GM12875 (cell line): ENCODE measurements at regions not wholly inside any gene's neighbourhood (a gene's known extent, or its start where the extent isn't known, plus 50 kb on each side); places are given as distances from the start of the nearest gene placed in this dataset.
"Not testable (repeated sequence)": the region's sequence is repeated elsewhere in the genome, so short reads cannot be mapped to it uniquely, and the experiment has no call there.

Experiments
- H3K4me3 ChIP-seq: one replicate; pipeline ENCODE4 v1.5.1; 2011; ENCODE audit warnings: low read depth, low read length, control low read depth
- CTCF ChIP-seq: IDR thresholded peaks from 2 replicates; pipeline ENCODE4 v1.5.1; 2011; ENCODE audit warnings: low read depth, mild to moderate bottlenecking, control low read depth, inconsistent platforms, low read length, moderate library complexity, borderline replicate concordance; ENCODE audit not compliant: insufficient read depth

GRCh38 chr4:72665171-72665968 lies 96.3 kb upstream of the ADAMTS3 start:
- no peak overlapping the region for H3K4me3 ChIP-seq
- TF ChIP-seq CTCF: no peak

GRCh38 chr4:72663828-72664227 lies 94.8 kb upstream of the ADAMTS3 start:
- TF ChIP-seq CTCF: no peak
- no peak overlapping the region for H3K4me3 ChIP-seq

DNA sequence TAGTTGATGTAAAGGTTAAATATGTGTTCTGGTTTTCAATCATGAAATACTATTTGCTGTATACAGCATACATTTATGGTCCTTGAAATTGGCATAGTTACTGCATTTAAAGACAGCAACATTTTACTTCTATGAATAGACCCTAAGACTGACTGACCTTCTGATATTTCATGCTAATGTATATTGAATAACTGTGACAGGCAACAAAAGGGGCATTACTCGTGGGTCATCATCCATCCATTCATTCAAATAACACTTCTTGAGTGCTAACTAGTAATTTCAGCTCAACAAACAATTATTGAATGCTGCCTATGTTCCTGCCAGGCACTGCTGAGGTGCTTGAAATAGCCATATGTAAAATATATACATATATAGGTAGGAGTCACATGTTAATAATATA lies 92.8 kb upstream of the ADAMTS3 start:
- H3K4me3 ChIP-seq: no peak overlapping the region
- no peak for TF ChIP-seq CTCF

DNA sequence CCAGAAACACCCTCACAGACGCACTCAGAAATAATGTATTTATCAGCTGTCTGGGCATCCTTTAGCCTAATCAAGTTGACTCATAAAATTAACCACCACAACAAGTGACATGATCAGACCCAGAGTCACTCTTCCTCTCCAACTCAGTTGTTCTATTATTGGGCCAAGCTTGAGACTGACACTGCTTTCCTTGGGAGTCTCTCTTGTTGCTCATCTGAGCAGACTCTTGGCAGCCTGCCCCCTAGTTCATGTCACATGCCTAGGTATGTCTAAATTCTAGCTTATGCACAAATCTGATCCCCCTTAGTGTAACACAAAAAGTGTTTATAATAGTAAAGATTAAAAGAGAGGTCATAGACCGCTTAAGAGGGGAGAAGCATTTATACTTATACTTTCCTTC lies 72.6 kb upstream of the ADAMTS3 start:
- no peak overlapping the region for H3K4me3 ChIP-seq
- no peak for TF ChIP-seq CTCF

DNA sequence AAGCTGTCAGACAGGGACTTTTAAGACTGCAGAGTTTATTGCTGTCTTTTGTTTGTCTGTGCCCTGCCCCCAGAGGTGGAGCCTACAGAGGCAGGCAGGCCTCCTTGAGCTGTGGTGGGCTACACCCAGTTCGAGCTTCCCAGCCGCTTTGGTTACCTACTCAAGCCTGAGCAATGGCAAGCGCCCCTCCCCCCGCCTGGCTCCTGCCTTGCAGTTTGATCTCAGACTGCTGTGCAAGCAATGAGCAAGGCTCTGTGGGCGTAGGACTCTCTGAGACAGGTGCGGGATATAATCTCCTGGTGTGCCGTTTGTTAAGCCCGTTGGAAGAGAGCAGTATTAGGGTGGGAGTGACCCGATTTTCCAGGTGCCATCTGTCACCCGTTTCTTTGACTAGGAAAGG lies 67.8 kb upstream of the ADAMTS3 start:
- H3K4me3 ChIP-seq: not testable (repeated sequence)

- H3K4me3 ChIP-seq: not testable (repeated sequence)
Measured at GRCh38 chr4:72635931-72636330, 66.9 kb upstream of the ADAMTS3 start.

DNA sequence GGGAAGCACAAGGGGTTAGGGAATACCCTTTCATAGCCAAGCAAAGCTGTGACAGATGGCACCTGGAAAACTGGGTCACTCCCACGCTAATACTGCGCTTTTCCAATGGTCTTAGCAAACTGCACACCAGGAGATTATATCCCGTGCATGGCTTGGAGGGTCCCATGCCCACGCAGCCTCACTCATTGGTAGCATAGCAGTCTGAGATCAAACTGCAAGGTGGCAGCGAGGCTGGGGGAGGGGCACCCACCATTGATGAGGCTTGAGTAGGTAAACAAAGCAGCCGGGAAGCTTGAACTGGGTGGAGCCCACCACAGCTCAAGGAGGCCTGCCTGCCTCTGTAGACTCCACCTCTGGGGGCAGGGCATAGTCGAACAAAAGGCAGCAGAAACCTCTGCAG lies 63.2 kb upstream of the ADAMTS3 start:
- H3K4me3 ChIP-seq: not testable (repeated sequence)

DNA sequence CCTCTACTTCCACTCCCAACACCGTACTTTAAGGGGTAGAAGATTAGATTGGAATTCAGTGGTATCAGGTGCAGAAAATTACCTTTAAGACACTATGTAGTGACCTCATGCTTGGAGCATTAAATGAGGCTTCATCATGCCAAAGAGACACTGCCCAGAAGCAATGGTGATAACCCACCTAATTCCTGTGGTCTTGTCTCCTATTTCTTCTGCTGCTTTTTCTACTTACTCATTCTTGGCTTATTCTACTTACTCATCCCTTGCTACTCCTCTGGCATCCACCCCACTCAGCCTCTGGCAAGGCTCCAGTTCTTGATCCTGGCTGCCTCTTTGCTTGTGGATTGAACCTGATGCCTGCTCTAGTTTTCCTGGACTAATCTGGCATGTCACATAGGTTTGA lies 62.3 kb upstream of the ADAMTS3 start:
- H3K4me3 ChIP-seq: no peak overlapping the region
- TF ChIP-seq CTCF: no peak

GRCh38 chr4:72629540-72629939 lies 60.5 kb upstream of the ADAMTS3 start:
- TF ChIP-seq CTCF: no peak
- no peak overlapping the region for H3K4me3 ChIP-seq
